Fibroblast of pulmonary artery (primary cell): ENCODE measurements at regions not wholly inside any gene's neighbourhood (a gene's known extent, or its start where the extent isn't known, plus 50 kb on each side); places are given as distances from the start of the nearest gene placed in this dataset.

Experiments used
- DNase-seq: peaks from one replicate; pipeline ENCODE4 v3.0.0-alpha.2; 2010; ENCODE audit warnings: low read depth
- H3K4me3 ChIP-seq: replicated peaks from 2 replicates; pipeline ENCODE4 v1.5.1; 2011; ENCODE audit warnings: low read depth, mild to moderate bottlenecking, control low read depth, low read length, moderate library complexity
- TF ChIP-seq, protein P1 (sequence below): IDR thresholded peaks from 2 replicates; pipeline ENCODE4 v1.5.1; 2011; ENCODE audit warnings: mild to moderate bottlenecking, control low read depth, low read length, inconsistent platforms; ENCODE audit errors: missing control alignments

DNA sequence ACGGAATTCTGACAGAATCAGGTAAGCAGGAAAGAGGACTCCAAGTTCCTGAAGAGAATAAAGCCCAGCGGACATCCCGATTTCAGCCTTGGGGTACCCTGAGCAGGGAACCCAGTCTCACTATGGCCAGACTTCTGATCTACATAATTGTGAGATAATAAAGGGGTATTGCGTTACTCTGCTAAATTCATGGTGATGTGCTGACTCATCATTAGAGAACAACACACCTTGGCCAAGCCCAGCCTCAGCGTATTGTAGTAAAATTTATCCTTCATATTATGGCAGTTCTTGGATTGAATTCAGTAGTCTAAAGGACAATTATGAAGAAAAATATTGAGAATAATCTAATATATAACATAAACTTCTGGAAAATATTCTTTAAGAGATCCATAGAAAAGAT, 170.2 kb upstream of the MAD2L1 start:
- TF ChIP-seq, protein P1, sequence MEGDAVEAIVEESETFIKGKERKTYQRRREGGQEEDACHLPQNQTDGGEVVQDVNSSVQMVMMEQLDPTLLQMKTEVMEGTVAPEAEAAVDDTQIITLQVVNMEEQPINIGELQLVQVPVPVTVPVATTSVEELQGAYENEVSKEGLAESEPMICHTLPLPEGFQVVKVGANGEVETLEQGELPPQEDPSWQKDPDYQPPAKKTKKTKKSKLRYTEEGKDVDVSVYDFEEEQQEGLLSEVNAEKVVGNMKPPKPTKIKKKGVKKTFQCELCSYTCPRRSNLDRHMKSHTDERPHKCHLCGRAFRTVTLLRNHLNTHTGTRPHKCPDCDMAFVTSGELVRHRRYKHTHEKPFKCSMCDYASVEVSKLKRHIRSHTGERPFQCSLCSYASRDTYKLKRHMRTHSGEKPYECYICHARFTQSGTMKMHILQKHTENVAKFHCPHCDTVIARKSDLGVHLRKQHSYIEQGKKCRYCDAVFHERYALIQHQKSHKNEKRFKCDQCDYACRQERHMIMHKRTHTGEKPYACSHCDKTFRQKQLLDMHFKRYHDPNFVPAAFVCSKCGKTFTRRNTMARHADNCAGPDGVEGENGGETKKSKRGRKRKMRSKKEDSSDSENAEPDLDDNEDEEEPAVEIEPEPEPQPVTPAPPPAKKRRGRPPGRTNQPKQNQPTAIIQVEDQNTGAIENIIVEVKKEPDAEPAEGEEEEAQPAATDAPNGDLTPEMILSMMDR = no peak
- no peak for DNase-seq
- H3K4me3 ChIP-seq = no peak overlapping the region

DNA sequence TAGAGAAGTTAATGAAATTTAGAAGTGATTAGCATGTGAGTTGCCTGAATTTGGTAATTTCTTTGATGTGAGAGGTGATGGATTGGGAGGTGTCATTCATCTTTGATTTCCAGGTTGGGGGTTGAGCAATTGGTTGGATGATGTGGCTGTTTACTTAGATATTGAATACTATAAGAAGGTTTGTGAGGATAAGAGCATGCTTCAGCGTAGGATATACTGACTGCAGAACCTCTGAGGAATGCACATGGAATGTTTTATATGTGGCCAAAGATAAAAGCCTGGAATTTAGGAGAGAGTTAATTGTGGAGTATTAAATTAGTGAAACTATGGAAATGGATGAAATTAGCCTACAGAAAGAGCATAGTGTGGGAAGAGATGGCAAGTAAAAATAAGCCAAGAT, 165.4 kb upstream of the MAD2L1 start:
- H3K4me3 ChIP-seq = no peak overlapping the region
- TF ChIP-seq, protein P1 = no peak
- DNase-seq = no peak

DNA sequence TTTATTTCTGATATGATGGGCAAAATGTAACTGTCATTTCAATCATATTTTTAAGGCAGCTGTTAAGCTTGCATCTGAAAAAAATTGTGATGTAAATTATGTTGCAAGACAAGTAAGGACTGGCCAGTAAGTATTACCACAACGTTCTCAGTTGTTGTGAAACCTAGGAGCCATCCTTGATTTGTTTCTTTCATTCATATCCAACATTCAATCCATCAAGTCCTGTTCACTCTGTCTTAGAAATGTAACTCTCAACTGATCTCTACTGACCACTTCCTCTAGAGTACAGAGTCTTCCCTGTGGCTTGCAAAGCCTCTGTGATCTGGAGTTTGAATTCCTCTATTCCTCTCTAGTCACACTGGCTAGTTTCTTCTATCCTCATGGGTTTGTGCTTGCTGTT, 161.4 kb upstream of the MAD2L1 start:
- DNase-seq = peak; percentile 1

DNA sequence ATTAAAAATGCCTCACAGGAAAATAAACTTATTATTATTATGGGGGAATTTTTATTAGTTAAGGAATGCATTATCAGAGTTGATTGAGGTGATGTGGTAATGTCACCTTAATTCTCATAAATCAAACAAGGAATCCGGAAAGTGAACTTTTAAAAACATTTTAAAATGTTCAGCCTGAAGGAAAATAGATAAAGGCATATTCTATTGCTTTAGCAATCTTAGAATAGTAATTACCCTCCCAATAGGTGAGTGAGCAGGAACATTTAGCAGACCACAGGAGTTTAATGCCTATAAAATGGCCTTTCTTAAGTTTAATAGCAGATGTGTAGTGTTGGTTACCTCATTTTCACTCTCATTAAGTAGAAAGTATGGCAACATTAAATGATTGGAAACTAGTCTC, 160.9 kb upstream of the MAD2L1 start:
- no peak for DNase-seq
- TF ChIP-seq, protein P1 = no peak
- no peak overlapping the region for H3K4me3 ChIP-seq

More for the DNA sequence above, 161.4 kb upstream of the MAD2L1 start:
- TF ChIP-seq, protein P1 = no peak
- no peak overlapping the region for H3K4me3 ChIP-seq

DNA sequence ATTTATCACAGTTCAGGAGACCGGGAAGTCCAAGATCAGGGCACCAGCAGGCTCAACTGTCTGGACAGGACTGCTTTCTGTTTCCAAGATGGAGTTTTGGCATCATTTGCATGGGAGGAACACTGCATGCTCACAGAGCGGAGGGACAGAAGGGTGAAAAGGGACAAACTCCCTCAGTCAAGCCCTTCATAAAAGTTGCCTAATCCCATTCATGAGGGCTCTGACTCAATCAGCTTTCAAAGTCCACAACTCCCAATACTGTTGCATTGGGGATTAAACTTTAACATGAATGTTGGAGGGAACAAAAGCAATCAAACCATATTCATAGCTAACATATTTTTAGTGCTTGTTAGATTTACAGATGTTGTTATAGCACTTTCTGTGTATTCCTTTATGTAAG, 158.9 kb upstream of the MAD2L1 start:
- DNase-seq = no peak
- H3K4me3 ChIP-seq = no peak overlapping the region
- TF ChIP-seq, protein P1 = no peak

DNA sequence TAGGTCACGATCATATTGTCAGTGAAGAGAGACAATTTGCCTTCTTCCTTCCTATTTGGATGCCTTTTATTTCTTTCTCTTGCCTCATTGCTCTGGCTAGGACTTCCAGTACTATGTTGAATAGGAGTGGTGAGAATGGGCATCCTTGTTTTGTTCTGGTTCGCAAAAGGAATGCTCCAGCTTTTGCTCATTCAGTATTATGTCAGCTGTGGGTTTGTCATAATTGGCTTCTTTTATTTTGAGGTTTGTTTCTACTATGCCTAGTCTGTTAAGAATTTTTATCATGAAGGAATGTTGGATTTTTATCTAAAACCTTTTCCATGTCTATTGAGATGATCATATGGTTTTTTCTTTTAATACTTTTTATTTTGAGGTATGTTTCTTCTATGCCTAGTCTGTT, 152.3 kb upstream of the MAD2L1 start:
- TF ChIP-seq, protein P1 = no peak
- no peak for DNase-seq
- H3K4me3 ChIP-seq = no peak overlapping the region

DNA sequence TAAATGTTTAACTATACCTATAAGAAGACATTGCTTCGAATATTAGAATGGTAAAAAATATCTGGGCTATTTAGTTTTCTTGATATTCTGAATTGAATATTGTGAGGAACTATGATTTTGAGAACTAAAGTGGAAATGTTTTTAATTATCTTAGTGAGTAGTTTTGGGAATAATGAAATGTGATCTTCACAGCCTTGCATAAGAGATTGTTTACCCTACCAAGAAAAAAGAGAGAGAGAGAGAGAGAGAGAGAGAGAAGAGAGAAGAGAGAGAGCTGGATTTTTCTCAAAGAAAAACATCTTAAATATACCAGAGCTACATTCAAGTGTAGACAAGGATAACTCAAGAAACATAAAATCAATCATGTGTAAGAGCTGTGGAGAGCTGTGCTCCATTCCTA, 148.7 kb upstream of the MAD2L1 start:
- TF ChIP-seq, protein P1 = no peak
- no peak for DNase-seq
- no peak overlapping the region for H3K4me3 ChIP-seq
